ENCODE measurements at regions not wholly inside any gene's neighbourhood (a gene's known extent, or its start where the extent isn't known, plus 50 kb on each side); places are given as distances from the start of the nearest gene placed in this dataset.

- H3K9me3 ChIP-seq (ENCODE audit: control insufficient read depth, low read length): no peaks in the 10 kb centered on the region
- H3K4me1 ChIP-seq: no peaks in the 10 kb centered on the region
- no peak overlapping the region for H3K4me2 ChIP-seq (ENCODE audit: low read length)
- no peak overlapping the region for H2AFZ ChIP-seq
- H3K9ac ChIP-seq: no peak overlapping the region
- H3K79me2 ChIP-seq: no peaks in the 10 kb centered on the region
- no peaks in the 10 kb centered on the region for H3K27me3 ChIP-seq (ENCODE audit: control insufficient read depth, insufficient read depth, low read length)
- no peaks in the 10 kb centered on the region for H3K36me3 ChIP-seq (ENCODE audit: control insufficient read depth, insufficient read depth, low read length)
- no peak for TF ChIP-seq CTCF (IDR thresholded peaks at IDR 0.05)
- H3K27ac ChIP-seq: no peak overlapping the region
- H3K4me3 ChIP-seq (ENCODE audit: low read depth, low read length): no peak overlapping the region
Measured at GRCh38 chr2:123528996-123529707, 495.9 kb upstream of the CNTNAP5 start.

- Histone ChIP-seq H3K4me2 (ENCODE audit: low read length) (no peak overlapping the region), H3K4me1 (no peaks in the 10 kb centered on the region), H3K27ac (no peak overlapping the region), H3K27me3 (ENCODE audit: control insufficient read depth, insufficient read depth, low read length) (no peaks in the 10 kb centered on the region), H3K36me3 (ENCODE audit: control insufficient read depth, insufficient read depth, low read length) (no peaks in the 10 kb centered on the region), H2AFZ (no peak overlapping the region), H3K9me3 (ENCODE audit: control insufficient read depth, low read length) (no peaks in the 10 kb centered on the region), H3K79me2 (no peaks in the 10 kb centered on the region), H3K4me3 (ENCODE audit: low read depth, low read length) (no peak overlapping the region), H3K9ac (no peak overlapping the region)
- no peak for TF ChIP-seq CTCF (IDR thresholded peaks at IDR 0.05)
Measured at GRCh38 chr2:123530004-123530403, 495.1 kb upstream of the CNTNAP5 start.

- Histone ChIP-seq H3K36me3 (ENCODE audit: control insufficient read depth, insufficient read depth, low read length) (no peaks in the 10 kb centered on the region), H3K27me3 (ENCODE audit: control insufficient read depth, insufficient read depth, low read length) (no peaks in the 10 kb centered on the region), H3K4me1 (no peaks in the 10 kb centered on the region), H3K9ac (no peak overlapping the region), H3K4me3 (ENCODE audit: low read depth, low read length) (no peak overlapping the region), H3K4me2 (ENCODE audit: low read length) (no peak overlapping the region), H3K79me2 (no peaks in the 10 kb centered on the region), H3K27ac (no peak overlapping the region), H2AFZ (no peak overlapping the region), H3K9me3 (ENCODE audit: control insufficient read depth, low read length) (no peaks in the 10 kb centered on the region)
- no peak for TF ChIP-seq CTCF (IDR thresholded peaks at IDR 0.05)
Measured at GRCh38 chr2:123532126-123532525, 493.0 kb upstream of the CNTNAP5 start.

GRCh38 chr2:123532994-123533393, 492.1 kb upstream of the CNTNAP5 start:
- no peaks in the 10 kb centered on the region for H3K36me3 ChIP-seq (ENCODE audit: control insufficient read depth, insufficient read depth, low read length)
- no peaks in the 10 kb centered on the region for H3K27me3 ChIP-seq (ENCODE audit: control insufficient read depth, insufficient read depth, low read length)
- H3K27ac ChIP-seq: no peak overlapping the region
- no peaks in the 10 kb centered on the region for H3K79me2 ChIP-seq
- TF ChIP-seq CTCF (IDR thresholded peaks at IDR 0.05): no peak
- no peak overlapping the region for H3K4me2 ChIP-seq (ENCODE audit: low read length)
- H3K4me3 ChIP-seq (ENCODE audit: low read depth, low read length): no peak overlapping the region
- no peak overlapping the region for H3K9ac ChIP-seq
- H2AFZ ChIP-seq: no peak overlapping the region
- H3K4me1 ChIP-seq: no peaks in the 10 kb centered on the region
- no peaks in the 10 kb centered on the region for H3K9me3 ChIP-seq (ENCODE audit: control insufficient read depth, low read length)

GRCh38 chr2:123540291-123540690, 484.8 kb upstream of the CNTNAP5 start:
- no peaks in the 10 kb centered on the region for H3K27me3 ChIP-seq (ENCODE audit: control insufficient read depth, insufficient read depth, low read length)
- no peaks in the 10 kb centered on the region for H3K9me3 ChIP-seq (ENCODE audit: control insufficient read depth, low read length)
- no peak overlapping the region for H3K27ac ChIP-seq
- no peak overlapping the region for H3K4me3 ChIP-seq (ENCODE audit: low read depth, low read length)
- H3K9ac ChIP-seq: no peak overlapping the region
- H3K4me2 ChIP-seq (ENCODE audit: low read length): no peak overlapping the region
- H3K4me1 ChIP-seq: no peaks in the 10 kb centered on the region
- H2AFZ ChIP-seq: no peak overlapping the region
- no peaks in the 10 kb centered on the region for H3K79me2 ChIP-seq
- H3K36me3 ChIP-seq (ENCODE audit: control insufficient read depth, insufficient read depth, low read length): no peaks in the 10 kb centered on the region
- TF ChIP-seq CTCF (IDR thresholded peaks at IDR 0.05): no peak

All from parathyroid adenoma (tissue), 2 donors.